ENCODE measurements at regions not wholly inside any gene's neighbourhood (a gene's known extent, or its start where the extent isn't known, plus 50 kb on each side); places are given as distances from the start of the nearest gene placed in this dataset.

DNA sequence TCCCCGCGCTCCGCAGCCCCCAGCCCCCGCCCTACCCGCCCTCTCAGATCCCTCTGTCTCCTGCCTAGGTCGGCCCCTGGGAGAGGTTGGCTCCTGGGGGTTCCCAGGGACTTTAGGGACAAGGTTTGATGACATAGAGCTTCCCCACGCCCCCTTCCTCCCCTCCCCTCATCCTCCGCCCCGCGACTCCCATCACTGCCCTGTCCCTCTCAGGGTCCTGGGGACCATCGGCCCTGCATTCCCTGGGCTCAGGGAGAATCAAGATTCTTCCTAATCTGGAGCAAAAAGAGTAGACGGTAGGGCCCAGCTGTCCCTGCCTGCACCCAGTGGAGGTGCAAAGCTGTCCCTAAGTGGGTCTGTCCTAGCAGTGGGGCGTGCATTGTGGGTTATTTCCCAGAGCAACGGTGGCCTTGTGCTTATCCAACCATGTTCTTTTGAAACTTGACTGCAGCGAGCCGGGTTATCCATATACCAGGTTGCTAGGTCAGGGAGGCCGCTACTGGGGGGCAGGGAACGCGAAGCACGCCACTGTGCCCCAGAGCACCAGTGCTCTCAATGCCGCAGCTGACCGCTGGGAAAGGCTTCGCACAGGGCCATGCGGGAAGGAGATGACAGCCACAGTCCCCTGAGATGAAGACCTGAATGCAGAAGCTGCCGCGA, 124.4 kb upstream of the PRMT8 start:
- Histone ChIP-seq H3K4me1 (peaks cover 7% of the 10 kb centered on the region; the same call in 1 of the 2 replicates), H3K9me3 (no peaks in the 10 kb centered on the region), H3K27me3 (replicated peaks; ENCODE audit: control insufficient read depth, insufficient read depth, low read length) (peaks cover 13% of the 10 kb centered on the region), H3K4me3 (ENCODE audit: low read depth, low read length) (no peak overlapping the region), H3K36me3 (ENCODE audit: control insufficient read depth, insufficient read depth, low read length) (no peaks in the 10 kb centered on the region)
- peaks cover 22% of the 10 kb centered on the region for H3K27me3 Mint-ChIP-seq (ENCODE audit: insufficient read depth, unreplicated experiment)
- intact Hi-C loops (cut with micrococcal nuclease; ENCODE audit: unreplicated experiment) = loop anchor here (5.0 kb wide), 1 partner anchor 64 kb away; no protein-coding TSS in a partner anchor
- CTCF ChIA-PET = interaction anchor here (0.6 to 1.4 kb wide), 2 partner anchors 66 to 295 kb away, joined by 5 to 6 read pairs; no protein-coding TSS in a partner anchor
- H3K9me3 Mint-ChIP-seq (ENCODE audit: unreplicated experiment) = no peaks in the 10 kb centered on the region
- no peak for DNase-seq
- POLR2A ChIA-PET = no interaction called here
- TF ChIP-seq, protein P1, sequence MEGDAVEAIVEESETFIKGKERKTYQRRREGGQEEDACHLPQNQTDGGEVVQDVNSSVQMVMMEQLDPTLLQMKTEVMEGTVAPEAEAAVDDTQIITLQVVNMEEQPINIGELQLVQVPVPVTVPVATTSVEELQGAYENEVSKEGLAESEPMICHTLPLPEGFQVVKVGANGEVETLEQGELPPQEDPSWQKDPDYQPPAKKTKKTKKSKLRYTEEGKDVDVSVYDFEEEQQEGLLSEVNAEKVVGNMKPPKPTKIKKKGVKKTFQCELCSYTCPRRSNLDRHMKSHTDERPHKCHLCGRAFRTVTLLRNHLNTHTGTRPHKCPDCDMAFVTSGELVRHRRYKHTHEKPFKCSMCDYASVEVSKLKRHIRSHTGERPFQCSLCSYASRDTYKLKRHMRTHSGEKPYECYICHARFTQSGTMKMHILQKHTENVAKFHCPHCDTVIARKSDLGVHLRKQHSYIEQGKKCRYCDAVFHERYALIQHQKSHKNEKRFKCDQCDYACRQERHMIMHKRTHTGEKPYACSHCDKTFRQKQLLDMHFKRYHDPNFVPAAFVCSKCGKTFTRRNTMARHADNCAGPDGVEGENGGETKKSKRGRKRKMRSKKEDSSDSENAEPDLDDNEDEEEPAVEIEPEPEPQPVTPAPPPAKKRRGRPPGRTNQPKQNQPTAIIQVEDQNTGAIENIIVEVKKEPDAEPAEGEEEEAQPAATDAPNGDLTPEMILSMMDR (IDR thresholded peaks at IDR 0.05; ENCODE audit: insufficient read depth in 1 of 2, low read depth in 1 of 2, low read length in 1 of 2, severe bottlenecking in 1 of 2, unreplicated experiment in 1 of 2) = no peak
- H3K4me1 Mint-ChIP-seq (ENCODE audit: low read depth, unreplicated experiment) = no peaks in the 10 kb centered on the region
- H3K36me3 Mint-ChIP-seq (ENCODE audit: insufficient read depth, unreplicated experiment) = no peaks in the 10 kb centered on the region
- H3K27ac Mint-ChIP-seq (ENCODE audit: unreplicated experiment) = no peak overlapping the region
- BruUV-seq (replicated peaks) = no TSS peak
- peak overlapping the region; percentile 17 for H3K4me3 Mint-ChIP-seq (ENCODE audit: unreplicated experiment)

DNA sequence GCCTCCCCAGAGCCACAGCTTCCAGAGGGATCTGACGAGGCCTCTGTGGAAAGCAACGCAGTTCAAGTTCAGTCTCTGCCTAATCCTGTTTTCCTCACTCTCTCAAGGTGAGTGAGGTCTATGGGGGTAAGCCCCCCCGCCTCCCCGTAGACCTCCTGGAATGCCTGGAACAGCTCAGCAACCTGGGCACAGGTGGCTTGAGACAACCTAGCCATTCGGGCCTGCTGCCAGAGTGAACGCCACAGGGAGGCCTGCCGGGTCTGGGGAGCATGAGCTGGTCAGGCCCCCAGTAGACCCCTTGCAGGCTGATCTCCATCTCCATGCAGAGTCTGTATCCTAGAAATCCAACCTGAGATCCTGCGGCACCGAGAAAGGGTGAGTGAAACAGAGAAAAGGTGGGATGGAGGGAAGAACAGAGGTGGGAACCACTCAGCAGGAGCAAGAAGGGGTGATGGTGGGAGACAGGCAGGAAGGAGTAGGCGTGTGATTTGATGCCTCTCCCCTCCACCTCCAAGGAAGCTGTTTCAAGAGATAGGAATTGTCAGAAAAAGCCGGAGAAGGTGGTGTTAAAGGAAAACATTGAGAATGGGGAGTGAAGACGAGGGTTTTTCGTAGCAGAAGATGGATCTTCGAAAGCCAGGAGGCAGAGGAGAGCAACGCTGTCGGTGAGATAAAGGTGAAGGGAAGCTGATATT, 123.1 kb upstream of the PRMT8 start:
- Mint-ChIP-seq H3K4me3 (ENCODE audit: unreplicated experiment) (no peak overlapping the region), H3K36me3 (ENCODE audit: insufficient read depth, unreplicated experiment) (no peaks in the 10 kb centered on the region), H3K9me3 (ENCODE audit: unreplicated experiment) (no peaks in the 10 kb centered on the region), H3K27ac (ENCODE audit: unreplicated experiment) (no peak overlapping the region), H3K27me3 (ENCODE audit: insufficient read depth, unreplicated experiment) (peaks cover 23% of the 10 kb centered on the region), H3K4me1 (ENCODE audit: low read depth, unreplicated experiment) (no peaks in the 10 kb centered on the region)
- ChIA-PET POLR2A (no interaction called here), CTCF (no interaction called here)
- Histone ChIP-seq H3K27me3 (replicated peaks; ENCODE audit: control insufficient read depth, insufficient read depth, low read length) (peaks cover 13% of the 10 kb centered on the region), H3K4me1 (peaks cover 7% of the 10 kb centered on the region; the same call in 1 of the 2 replicates), H3K9me3 (no peaks in the 10 kb centered on the region), H3K4me3 (ENCODE audit: low read depth, low read length) (no peak overlapping the region), H3K36me3 (ENCODE audit: control insufficient read depth, insufficient read depth, low read length) (no peaks in the 10 kb centered on the region)
- BruUV-seq (replicated peaks) = no TSS peak
- TF ChIP-seq, protein P1 (IDR thresholded peaks at IDR 0.05; ENCODE audit: insufficient read depth in 1 of 2, low read depth in 1 of 2, low read length in 1 of 2, severe bottlenecking in 1 of 2, unreplicated experiment in 1 of 2) = no peak
- DNase-seq = no peak
- intact Hi-C loops (cut with micrococcal nuclease; ENCODE audit: unreplicated experiment) = loop anchor here (5.0 kb wide), 1 partner anchor 66 kb away; no protein-coding TSS in a partner anchor

GRCh38 chr12:3371018-3371417, 120.0 kb upstream of the PRMT8 start:
- H3K4me3 Mint-ChIP-seq (ENCODE audit: unreplicated experiment) = no peak overlapping the region
- peaks cover 13% of the 10 kb centered on the region for H3K27me3 Mint-ChIP-seq (ENCODE audit: insufficient read depth, unreplicated experiment)
- H3K36me3 ChIP-seq (ENCODE audit: control insufficient read depth, insufficient read depth, low read length) = no peaks in the 10 kb centered on the region
- H3K27me3 ChIP-seq (replicated peaks; ENCODE audit: control insufficient read depth, insufficient read depth, low read length) = peaks cover 4% of the 10 kb centered on the region
- H3K4me3 ChIP-seq (ENCODE audit: low read depth, low read length) = no peak overlapping the region
- ChIA-PET CTCF (interaction anchor here (1.0 kb wide), 1 partner anchor 71 kb away, joined by 3 read pairs; no protein-coding TSS in a partner anchor), POLR2A (no interaction called here)
- peaks cover 7% of the 10 kb centered on the region; the same call in 1 of the 2 replicates for H3K4me1 ChIP-seq
- H3K36me3 Mint-ChIP-seq (ENCODE audit: insufficient read depth, unreplicated experiment) = no peaks in the 10 kb centered on the region
- BruUV-seq (replicated peaks) = no TSS peak
- no peaks in the 10 kb centered on the region for H3K9me3 ChIP-seq
- intact Hi-C loops (cut with micrococcal nuclease; ENCODE audit: unreplicated experiment) = no loop called here
- no peaks in the 10 kb centered on the region for H3K4me1 Mint-ChIP-seq (ENCODE audit: low read depth, unreplicated experiment)
- peak in 1 of 2 experiments; percentile 19 for DNase-seq
- H3K27ac Mint-ChIP-seq (ENCODE audit: unreplicated experiment) = no peak overlapping the region
- TF ChIP-seq, protein P1 (IDR thresholded peaks at IDR 0.05; ENCODE audit: insufficient read depth in 1 of 2, low read depth in 1 of 2, low read length in 1 of 2, severe bottlenecking in 1 of 2, unreplicated experiment in 1 of 2) = peak in 1 of 2 experiments; percentile 19
- no peaks in the 10 kb centered on the region for H3K9me3 Mint-ChIP-seq (ENCODE audit: unreplicated experiment)

Measured in Caco-2 (cell line).